Peyer's patch (tissue), 4 donors: ENCODE measurements at regions not wholly inside any gene's neighbourhood (a gene's known extent, or its start where the extent isn't known, plus 50 kb on each side); places are given as distances from the start of the nearest gene placed in this dataset.
"Not testable (repeated sequence)": the region's sequence is repeated elsewhere in the genome, so short reads cannot be mapped to it uniquely, and the experiment has no call there.

Experiments used
- DNase-seq, 3 donors: peaks; one replicate each; pipeline ENCODE4 v3.0.0-alpha.2; 2017 to 2019
- H3K27ac ChIP-seq, 4 donors: fragments of 200-600 bp; sonication (generic); one replicate each; pipeline ENCODE4 v1.5.1; 2016 to 2019
- H3K27me3 ChIP-seq, 2 donors: fragments of 200-600 bp; sonication (generic); one replicate each; pipeline ENCODE4 v1.5.1; 2019
- H3K36me3 ChIP-seq, 3 donors: fragments of 200-600 bp; sonication (generic); one replicate each; pipeline ENCODE4 v1.5.1; 2016 to 2019
- H3K4me1 ChIP-seq, 4 donors: fragments of 200-600 bp; sonication (generic); one replicate each; pipeline ENCODE4 v1.5.1; 2016 to 2019
- H3K4me3 ChIP-seq, 4 donors: fragments of 200-600 bp; sonication (generic); 1 replicate in 3 of 4; 2 replicates in 1 of 4; pipeline ENCODE4 v1.5.1; 2016 to 2019; ENCODE audit warnings: mild to moderate bottlenecking in 1 of 4
- H3K9me3 ChIP-seq, 4 donors: fragments of 200-600 bp; sonication (generic); one replicate each; pipeline ENCODE4 v1.5.1; 2016 to 2019; ENCODE audit warnings: mild to moderate bottlenecking in 1 of 4
- POLR2A ChIP-seq, 2 donors: fragments of 450-650 bp; IDR thresholded peaks; one replicate each; pipeline ENCODE4 v1.5.1; 2017; ENCODE audit warnings: antibody characterized with exemption in 2 of 2, mild to moderate bottlenecking in 2 of 2, moderate library complexity in 2 of 2
- TF ChIP-seq, protein P1 (sequence below), 6 experiments: fragments of 450-650 bp in 4 of 6; fragments of 200-600 bp in 2 of 6; sonication (generic) in 1 of 6; IDR thresholded peaks; one replicate each; pipeline ENCODE4 v1.5.1; 2017 to 2019; ENCODE audit warnings: antibody characterized with exemption in 6 of 6, mild to moderate bottlenecking in 3 of 6, moderate library complexity in 1 of 6

DNA sequence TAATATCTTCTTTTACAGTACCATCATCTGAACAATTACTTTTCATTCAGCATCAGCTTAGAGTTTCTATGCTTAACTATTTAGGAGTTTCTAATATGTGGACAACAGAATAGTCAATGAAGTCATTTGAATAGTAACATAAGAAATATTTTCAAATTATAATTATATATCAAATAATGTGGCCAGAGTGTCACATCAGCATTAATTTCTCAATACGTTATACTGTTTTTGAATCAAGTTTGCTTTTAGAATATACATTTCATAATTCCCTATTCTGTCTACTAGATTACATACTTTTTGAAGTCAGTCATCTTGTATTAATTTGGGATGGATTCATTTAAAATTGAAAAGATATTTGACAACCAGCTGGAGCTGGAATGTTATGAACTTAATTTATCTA is 677.4 kb upstream of the PABPC4L start:
- DNase-seq = no peak
- H3K4me1 ChIP-seq = no peaks in the 10 kb centered on the region
- H3K4me3 ChIP-seq = no peak overlapping the region
- H3K27me3 ChIP-seq = no peaks in the 10 kb centered on the region
- no peak overlapping the region for H3K27ac ChIP-seq
- no peaks in the 10 kb centered on the region for H3K9me3 ChIP-seq
- H3K36me3 ChIP-seq = no peaks in the 10 kb centered on the region
- no peak for TF ChIP-seq POLR2A (IDR thresholded peaks at IDR 0.05)
- TF ChIP-seq, protein P1, sequence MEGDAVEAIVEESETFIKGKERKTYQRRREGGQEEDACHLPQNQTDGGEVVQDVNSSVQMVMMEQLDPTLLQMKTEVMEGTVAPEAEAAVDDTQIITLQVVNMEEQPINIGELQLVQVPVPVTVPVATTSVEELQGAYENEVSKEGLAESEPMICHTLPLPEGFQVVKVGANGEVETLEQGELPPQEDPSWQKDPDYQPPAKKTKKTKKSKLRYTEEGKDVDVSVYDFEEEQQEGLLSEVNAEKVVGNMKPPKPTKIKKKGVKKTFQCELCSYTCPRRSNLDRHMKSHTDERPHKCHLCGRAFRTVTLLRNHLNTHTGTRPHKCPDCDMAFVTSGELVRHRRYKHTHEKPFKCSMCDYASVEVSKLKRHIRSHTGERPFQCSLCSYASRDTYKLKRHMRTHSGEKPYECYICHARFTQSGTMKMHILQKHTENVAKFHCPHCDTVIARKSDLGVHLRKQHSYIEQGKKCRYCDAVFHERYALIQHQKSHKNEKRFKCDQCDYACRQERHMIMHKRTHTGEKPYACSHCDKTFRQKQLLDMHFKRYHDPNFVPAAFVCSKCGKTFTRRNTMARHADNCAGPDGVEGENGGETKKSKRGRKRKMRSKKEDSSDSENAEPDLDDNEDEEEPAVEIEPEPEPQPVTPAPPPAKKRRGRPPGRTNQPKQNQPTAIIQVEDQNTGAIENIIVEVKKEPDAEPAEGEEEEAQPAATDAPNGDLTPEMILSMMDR (IDR thresholded peaks at IDR 0.05) = no peak

DNA sequence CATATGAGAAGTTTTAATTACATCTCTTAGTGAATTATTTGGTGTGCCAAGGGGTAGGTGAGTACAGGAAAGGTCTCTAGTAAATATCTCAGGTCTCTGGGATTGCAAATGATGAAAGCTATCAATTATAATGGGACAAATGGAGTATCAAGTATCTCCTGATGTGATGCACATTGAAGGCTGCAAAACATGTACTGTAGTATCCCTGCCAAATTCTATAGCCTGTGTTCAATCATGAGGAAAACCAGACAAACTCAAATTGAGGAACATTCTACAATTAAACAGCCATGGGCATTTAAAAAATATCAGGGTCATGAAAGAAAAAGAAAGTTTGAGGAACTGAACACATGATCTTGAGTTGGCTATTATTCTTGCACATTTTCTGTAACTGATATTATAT is 665.4 kb upstream of the PABPC4L start:
- Histone ChIP-seq H3K4me3 (no peak overlapping the region), H3K9me3 (no peaks in the 10 kb centered on the region), H3K4me1 (no peaks in the 10 kb centered on the region), H3K27me3 (no peaks in the 10 kb centered on the region), H3K36me3 (no peaks in the 10 kb centered on the region), H3K27ac (no peak overlapping the region)
- no peak for TF ChIP-seq POLR2A (IDR thresholded peaks at IDR 0.05)
- TF ChIP-seq, protein P1 (IDR thresholded peaks at IDR 0.05) = no peak
- no peak for DNase-seq

DNA sequence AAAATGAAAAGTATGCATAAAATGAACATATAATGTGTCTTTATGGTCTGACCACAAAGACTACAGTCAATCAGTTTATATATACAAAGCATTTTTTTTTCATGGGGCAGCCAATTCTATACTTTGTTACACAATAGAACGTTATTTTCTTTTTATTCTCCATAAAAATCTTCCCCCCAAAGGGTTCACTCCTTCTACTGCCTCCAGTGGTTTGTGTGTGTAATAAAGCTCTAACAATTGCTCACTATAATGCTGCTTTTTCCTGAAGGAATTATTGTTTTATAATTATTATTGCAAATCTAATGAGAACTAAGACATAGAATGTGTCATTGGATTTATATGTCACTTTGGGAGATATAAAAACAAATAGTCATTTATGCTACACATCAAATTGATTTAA is 664.1 kb upstream of the PABPC4L start:
- DNase-seq = no peak
- Histone ChIP-seq H3K4me1 (no peaks in the 10 kb centered on the region), H3K27me3 (no peaks in the 10 kb centered on the region), H3K27ac (no peak overlapping the region), H3K4me3 (no peak overlapping the region), H3K9me3 (no peaks in the 10 kb centered on the region), H3K36me3 (no peaks in the 10 kb centered on the region)
- TF ChIP-seq, protein P1 (IDR thresholded peaks at IDR 0.05) = no peak
- TF ChIP-seq POLR2A (IDR thresholded peaks at IDR 0.05) = no peak

DNA sequence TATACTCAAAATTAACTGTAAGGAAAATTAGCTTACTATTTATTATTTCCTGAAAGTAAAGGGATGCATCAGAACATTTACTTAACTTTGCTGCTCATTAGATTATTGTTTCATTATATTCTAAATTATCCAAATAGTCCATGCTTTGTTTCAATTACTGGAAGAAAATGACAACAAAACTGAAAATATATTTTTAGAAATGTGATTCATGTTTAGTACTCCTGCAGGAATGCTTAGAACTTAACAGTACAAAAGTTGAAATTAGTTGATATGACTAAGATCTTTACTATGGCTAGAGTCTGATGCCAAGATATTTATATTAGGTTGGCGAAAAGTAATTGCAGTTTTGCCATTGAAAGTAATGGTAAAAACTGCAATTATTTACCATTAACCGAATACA is 660.5 kb upstream of the PABPC4L start:
- no peak for DNase-seq
- Histone ChIP-seq H3K4me1 (no peaks in the 10 kb centered on the region), H3K27me3 (no peaks in the 10 kb centered on the region), H3K4me3 (no peak overlapping the region), H3K36me3 (no peaks in the 10 kb centered on the region), H3K9me3 (no peaks in the 10 kb centered on the region), H3K27ac (no peak overlapping the region)
- TF ChIP-seq POLR2A (IDR thresholded peaks at IDR 0.05) = no peak

DNA sequence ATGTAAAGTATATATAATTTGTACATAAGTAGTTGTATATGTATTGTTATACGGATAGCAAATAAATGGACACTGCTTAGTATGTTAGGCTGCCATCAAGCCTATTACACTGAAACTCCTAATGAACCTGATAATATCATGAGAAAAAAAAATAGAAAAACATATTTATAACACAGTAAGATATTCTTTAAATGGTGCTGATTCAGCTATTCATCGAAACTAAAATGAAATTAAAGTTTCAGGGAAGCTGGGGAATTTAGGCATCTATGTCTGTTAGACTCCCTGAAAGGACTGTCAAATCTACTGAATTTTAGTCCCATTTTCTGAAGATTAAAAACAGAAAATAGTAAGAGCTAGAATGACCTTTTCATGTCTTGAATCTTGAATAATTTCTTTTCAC is 647.1 kb upstream of the PABPC4L start:
- Histone ChIP-seq H3K27me3 (no peaks in the 10 kb centered on the region), H3K27ac (no peak overlapping the region)
- TF ChIP-seq POLR2A (IDR thresholded peaks at IDR 0.05) = no peak
- TF ChIP-seq, protein P1 (IDR thresholded peaks at IDR 0.05) = no peak

DNA sequence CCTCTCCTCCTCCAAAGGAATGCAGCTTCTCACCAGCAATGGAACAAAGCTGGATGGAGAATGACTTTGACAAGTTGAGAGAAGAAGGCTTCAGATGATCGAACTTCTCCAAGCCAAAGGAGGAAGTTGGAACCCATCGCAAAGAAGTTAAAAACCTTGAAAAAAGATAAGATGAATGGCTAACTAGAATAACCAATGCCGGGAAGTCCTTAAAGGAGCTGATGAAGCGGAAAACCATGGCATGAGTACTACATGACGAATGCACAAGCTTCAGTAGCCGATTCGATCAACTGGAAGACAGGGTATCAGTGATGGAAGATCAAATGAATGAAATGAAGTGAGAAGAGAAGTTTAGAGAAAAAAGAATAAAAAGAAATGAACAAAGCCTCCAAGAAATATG is 629.2 kb upstream of the PABPC4L start:
- H3K4me1 ChIP-seq, H3K4me3 ChIP-seq, H3K36me3 ChIP-seq, H3K27me3 ChIP-seq, H3K27ac ChIP-seq, H3K9me3 ChIP-seq, DNase-seq: not testable (repeated sequence)

More for the DNA sequence above, 647.1 kb upstream of the PABPC4L start:
- DNase-seq = no peak
- no peaks in the 10 kb centered on the region for H3K4me1 ChIP-seq
- no peak overlapping the region for H3K4me3 ChIP-seq
- no peaks in the 10 kb centered on the region for H3K36me3 ChIP-seq
- H3K9me3 ChIP-seq = peaks cover 0 to 4% (median 0%) of the 10 kb centered on the region in 4 donors

DNA sequence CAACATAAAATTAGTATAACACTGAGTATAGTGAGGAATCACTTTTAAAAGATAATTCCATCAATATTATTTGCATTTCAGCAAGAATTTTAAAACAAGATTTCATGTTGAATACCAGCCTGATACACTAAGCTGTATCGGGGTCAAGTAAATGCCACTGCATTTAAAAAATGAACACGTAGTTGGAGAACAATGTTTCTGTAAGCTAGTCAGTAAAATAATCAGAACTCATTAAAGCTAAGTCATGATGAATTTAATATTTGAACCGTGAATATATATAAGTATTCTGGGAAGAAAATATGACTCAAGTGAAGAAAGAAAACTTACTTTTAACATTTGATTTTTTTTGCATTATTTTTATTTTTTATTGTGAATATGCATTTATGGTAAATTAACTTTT is 611.0 kb upstream of the PABPC4L start:
- no peak overlapping the region for H3K4me3 ChIP-seq
- no peak for TF ChIP-seq POLR2A (IDR thresholded peaks at IDR 0.05)
- TF ChIP-seq, protein P1 (IDR thresholded peaks at IDR 0.05) = no peak
- no peak for DNase-seq
- H3K27ac ChIP-seq = no peak overlapping the region
- no peaks in the 10 kb centered on the region for H3K36me3 ChIP-seq
- no peaks in the 10 kb centered on the region for H3K27me3 ChIP-seq
- H3K9me3 ChIP-seq = no peaks in the 10 kb centered on the region
- no peaks in the 10 kb centered on the region for H3K4me1 ChIP-seq
